ENCODE measurements at regions not wholly inside any gene's neighbourhood (a gene's known extent, or its start where the extent isn't known, plus 50 kb on each side); places are given as distances from the start of the nearest gene placed in this dataset.

GRCh38 chr2:16612490-16612889 lies 53.1 kb downstream of the CYRIA start:
- DNase-seq, result no peak
- Histone ChIP-seq H3K27ac (no peak overlapping the region), H3K27me3 (no peaks in the 10 kb centered on the region), H3K36me3 (peaks cover 0 to 7% (median 0%) of the 10 kb centered on the region in 4 donors), H3K9me3 (no peaks in the 10 kb centered on the region), H3K4me3 (no peak overlapping the region), H3K4me1 (peaks cover 0 to 30% (median 9%) of the 10 kb centered on the region in 4 donors)
- 83 to 86% methylated on average over 4 of the region's 4 CpGs for WGBS, 2 donors
- intact Hi-C loops (cut with DNase I), result no loop called here
- TF ChIP-seq POLR2AphosphoS5 (IDR thresholded peaks at IDR 0.05) (no peak), EP300 (IDR thresholded peaks at IDR 0.05) (no peak), POLR2A (IDR thresholded peaks at IDR 0.05) (no peak)
- TF ChIP-seq, protein P1, sequence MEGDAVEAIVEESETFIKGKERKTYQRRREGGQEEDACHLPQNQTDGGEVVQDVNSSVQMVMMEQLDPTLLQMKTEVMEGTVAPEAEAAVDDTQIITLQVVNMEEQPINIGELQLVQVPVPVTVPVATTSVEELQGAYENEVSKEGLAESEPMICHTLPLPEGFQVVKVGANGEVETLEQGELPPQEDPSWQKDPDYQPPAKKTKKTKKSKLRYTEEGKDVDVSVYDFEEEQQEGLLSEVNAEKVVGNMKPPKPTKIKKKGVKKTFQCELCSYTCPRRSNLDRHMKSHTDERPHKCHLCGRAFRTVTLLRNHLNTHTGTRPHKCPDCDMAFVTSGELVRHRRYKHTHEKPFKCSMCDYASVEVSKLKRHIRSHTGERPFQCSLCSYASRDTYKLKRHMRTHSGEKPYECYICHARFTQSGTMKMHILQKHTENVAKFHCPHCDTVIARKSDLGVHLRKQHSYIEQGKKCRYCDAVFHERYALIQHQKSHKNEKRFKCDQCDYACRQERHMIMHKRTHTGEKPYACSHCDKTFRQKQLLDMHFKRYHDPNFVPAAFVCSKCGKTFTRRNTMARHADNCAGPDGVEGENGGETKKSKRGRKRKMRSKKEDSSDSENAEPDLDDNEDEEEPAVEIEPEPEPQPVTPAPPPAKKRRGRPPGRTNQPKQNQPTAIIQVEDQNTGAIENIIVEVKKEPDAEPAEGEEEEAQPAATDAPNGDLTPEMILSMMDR (IDR thresholded peaks at IDR 0.05), result no peak

DNA sequence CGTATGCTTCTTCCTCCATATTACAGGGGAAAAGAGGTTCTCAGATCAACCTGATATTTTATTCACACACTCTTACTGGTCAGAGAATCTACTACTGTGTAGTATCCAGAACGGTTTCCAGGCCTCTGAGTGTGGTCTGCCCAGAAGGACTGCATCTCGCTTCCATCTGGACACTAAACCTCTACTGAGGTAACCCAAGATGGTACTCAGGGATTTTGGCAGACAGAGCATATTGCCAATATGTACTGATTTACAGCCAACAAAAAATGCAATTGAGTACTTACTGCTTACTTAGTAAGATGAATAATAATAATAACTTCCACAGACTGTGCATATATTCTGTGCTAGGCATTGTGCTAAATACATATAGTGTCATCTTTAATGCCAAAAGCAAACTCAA lies 55.8 kb downstream of the CYRIA start:
- Histone ChIP-seq H3K27me3 (no peaks in the 10 kb centered on the region), H3K4me1 (peaks cover 0 to 16% (median 6%) of the 10 kb centered on the region in 4 donors), H3K36me3 (no peaks in the 10 kb centered on the region), H3K27ac (no peak overlapping the region), H3K9me3 (no peaks in the 10 kb centered on the region), H3K4me3 (no peak overlapping the region)
- TF ChIP-seq EP300 (IDR thresholded peaks at IDR 0.05) (no peak), POLR2AphosphoS5 (IDR thresholded peaks at IDR 0.05) (no peak), POLR2A (IDR thresholded peaks at IDR 0.05) (no peak)
- TF ChIP-seq, protein P1 (IDR thresholded peaks at IDR 0.05), result no peak
- 83 to 88% methylated on average over 3 of the region's 3 CpGs for WGBS, 2 donors
- intact Hi-C loops (cut with DNase I), result loop anchor here (1.0 to 5.0 kb wide), 4 partner anchors 57 to 973 kb away; partner anchors contain the start of gene MYCN
- DNase-seq, result no peak

- intact Hi-C loops (cut with DNase I), result loop anchor here (1.0 to 5.0 kb wide), 4 partner anchors 56 to 972 kb away; partner anchors contain the start of gene MYCN
- peaks cover 0 to 9% (median 2%) of the 10 kb centered on the region in 4 donors for H3K4me1 ChIP-seq
- peak overlapping the region in 2 of 4 donors; percentile 20 to 26 for H3K27ac ChIP-seq
- no peaks in the 10 kb centered on the region for H3K9me3 ChIP-seq
- H3K4me3 ChIP-seq, result peak overlapping the region in 3 of 4 donors; percentile 35 to 39 (median 38)
- no peaks in the 10 kb centered on the region for H3K36me3 ChIP-seq
- DNase-seq, result peak; percentile 89
- TF ChIP-seq, protein P1 (IDR thresholded peaks at IDR 0.05), result peak; percentile 64 to 95 (median 86)
- TF ChIP-seq POLR2AphosphoS5 (IDR thresholded peaks at IDR 0.05) (peak in 2 of 4 donors; percentile 10 to 15), EP300 (IDR thresholded peaks at IDR 0.05) (no peak), POLR2A (IDR thresholded peaks at IDR 0.05) (no peak)
- WGBS, 2 donors, result 3 to 7% methylated on average over 21 of the region's 21 CpGs
- H3K27me3 ChIP-seq, result no peaks in the 10 kb centered on the region
These were observed 56.7 kb downstream of the CYRIA start for GRCh38 chr2:16608661-16609643.

- Histone ChIP-seq H3K9me3 (no peaks in the 10 kb centered on the region), H3K4me1 (peaks cover 0 to 9% (median 1%) of the 10 kb centered on the region in 4 donors), H3K27me3 (no peaks in the 10 kb centered on the region), H3K36me3 (no peaks in the 10 kb centered on the region), H3K27ac (no peak overlapping the region), H3K4me3 (no peak overlapping the region)
- DNase-seq, result no peak
- intact Hi-C loops (cut with DNase I), result loop anchor here (5.0 kb wide), 1 partner anchor 665 kb away; the partner anchor contains the start of gene MYCN
- whole genome bisulfite sequencing, 2 donors, result 80 to 82% methylated on average over 7 of the region's 7 CpGs
- no peak for TF ChIP-seq POLR2AphosphoS5 (IDR thresholded peaks at IDR 0.05)
- TF ChIP-seq EP300 (IDR thresholded peaks at IDR 0.05), result no peak
- TF ChIP-seq POLR2A (IDR thresholded peaks at IDR 0.05), result no peak
- TF ChIP-seq, protein P1 (IDR thresholded peaks at IDR 0.05), result no peak
These were observed 58.3 kb downstream of the CYRIA start for GRCh38 chr2:16607301-16607700.

All from sigmoid colon (tissue), 6 donors.